H1 (cell line): ENCODE measurements at regions not wholly inside any gene's neighbourhood (a gene's known extent, or its start where the extent isn't known, plus 50 kb on each side); places are given as distances from the start of the nearest gene placed in this dataset.

Experiments
- BRCA1 ChIP-seq: IDR thresholded peaks from 2 replicates; pipeline ENCODE4 v1.6.1; 2012; ENCODE audit warnings: low read depth, low read length, improper control_type of control experiment
- CTCF ChIP-seq, 3 experiments: IDR thresholded peaks; 1 replicate in 2 of 3; 2 replicates in 1 of 3; pipeline versions ENCODE4 v1.5.1 to v1.6.1; 2011; ENCODE audit warnings: low read length in 3 of 3, mild to moderate bottlenecking in 3 of 3, inconsistent platforms in 2 of 3, low read depth in 1 of 3, moderate library complexity in 1 of 3; ENCODE audit not compliant: insufficient read depth in 1 of 3; ENCODE audit errors: control extremely low read depth in 1 of 3
- EP300 ChIP-seq, 2 experiments: IDR thresholded peaks; 1 replicate in 1 of 2; 2 replicates in 1 of 2; pipeline ENCODE4 v1.6.1; 2011 to 2012; ENCODE audit warnings: low read depth in 2 of 2, low read length in 2 of 2, mild to moderate bottlenecking in 2 of 2, borderline replicate concordance in 1 of 2, inconsistent platforms in 1 of 2, moderate library complexity in 1 of 2
- MAFK ChIP-seq: IDR thresholded peaks from 2 replicates; pipeline ENCODE4 v1.6.1; 2012; ENCODE audit warnings: low read depth, mild to moderate bottlenecking, improper control_type of control experiment, low read length
- MAX ChIP-seq: IDR thresholded peaks from 2 replicates; pipeline ENCODE4 v1.6.1; 2012; ENCODE audit warnings: inconsistent platforms
- POLR2A ChIP-seq, 2 experiments: IDR thresholded peaks; 1 replicate in 1 of 2; 2 replicates in 1 of 2; pipeline ENCODE4 v1.6.1; 2011; ENCODE audit warnings: low read depth in 2 of 2, low read length in 2 of 2, mild to moderate bottlenecking in 2 of 2; ENCODE audit errors: control extremely low read depth in 1 of 2

GRCh38 chr3:74302969-74303368 lies 311.5 kb downstream of the CNTN3 start:
- no peak for TF ChIP-seq CTCF (IDR thresholded peaks at IDR 0.05; ENCODE audit: control extremely low read depth in 1 of 3, insufficient read depth in 1 of 3, low read depth in 1 of 3, low read length in 3 of 3)
- TF ChIP-seq BRCA1: no peak
- TF ChIP-seq MAFK: no peak
- no peak for TF ChIP-seq MAX
- TF ChIP-seq POLR2A (IDR thresholded peaks at IDR 0.05; ENCODE audit: control extremely low read depth in 1 of 2, low read depth in 2 of 2, low read length in 2 of 2): no peak
- no peak for TF ChIP-seq EP300 (IDR thresholded peaks at IDR 0.05; ENCODE audit: borderline replicate concordance in 1 of 2, low read depth in 2 of 2, low read length in 2 of 2)
